Stimulated activated CD4-positive, alpha-beta T cell treated with anti-CD3 and anti-CD28 coated beads, Interleukin-1b, Interleukin-23, amount 100 ng/mL, for 48 hours (primary cell): ENCODE measurements at regions not wholly inside any gene's neighbourhood (a gene's known extent, or its start where the extent isn't known, plus 50 kb on each side); places are given as distances from the start of the nearest gene placed in this dataset.
A peak's percentile ranks its signal among the peaks of the same experiment; 100 is the strongest.
"Not testable (repeated sequence)": the region's sequence is repeated elsewhere in the genome, so short reads cannot be mapped to it uniquely, and the experiment has no call there.

Experiments
- DNase-seq: peaks from one replicate; pipeline ENCODE4 v3.0.0-alpha.2; 2020

GRCh38 chr1:121519756-121520286, 335.0 kb downstream of the SRGAP2C start:
- DNase-seq: peak; percentile 7

DNA sequence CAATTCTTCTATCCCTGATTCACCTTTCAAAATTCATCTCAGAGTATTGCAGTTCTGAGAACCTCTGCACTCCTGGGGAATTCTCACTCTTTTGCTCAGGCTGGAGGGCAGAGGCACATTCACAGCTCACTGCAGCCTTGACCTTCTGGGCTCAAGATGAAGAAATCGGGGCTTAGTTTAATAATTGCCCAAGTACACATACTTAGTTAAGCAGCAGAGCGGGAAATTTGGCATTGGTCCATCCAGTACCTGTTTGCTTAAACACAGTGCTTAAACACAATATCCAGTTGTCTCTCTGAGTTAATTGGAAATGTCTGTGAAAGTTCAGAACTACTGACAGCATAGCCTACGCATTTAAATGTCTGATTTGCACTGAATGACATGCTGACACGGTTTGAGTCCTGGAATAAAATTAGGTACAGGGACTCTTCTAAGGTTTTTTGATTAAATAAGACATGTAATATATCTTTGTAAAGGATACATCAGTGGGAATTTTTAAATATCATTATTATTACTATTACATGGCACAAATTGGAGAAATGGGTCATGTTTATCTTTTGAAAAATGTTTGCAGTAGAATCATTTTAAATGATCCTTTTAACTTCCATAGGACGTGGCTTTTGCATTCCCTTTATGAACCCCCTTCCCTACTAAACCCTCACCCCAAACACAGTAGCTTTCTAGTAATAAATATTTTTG, 337.4 kb downstream of the SRGAP2C start:
- no peak for DNase-seq

DNA sequence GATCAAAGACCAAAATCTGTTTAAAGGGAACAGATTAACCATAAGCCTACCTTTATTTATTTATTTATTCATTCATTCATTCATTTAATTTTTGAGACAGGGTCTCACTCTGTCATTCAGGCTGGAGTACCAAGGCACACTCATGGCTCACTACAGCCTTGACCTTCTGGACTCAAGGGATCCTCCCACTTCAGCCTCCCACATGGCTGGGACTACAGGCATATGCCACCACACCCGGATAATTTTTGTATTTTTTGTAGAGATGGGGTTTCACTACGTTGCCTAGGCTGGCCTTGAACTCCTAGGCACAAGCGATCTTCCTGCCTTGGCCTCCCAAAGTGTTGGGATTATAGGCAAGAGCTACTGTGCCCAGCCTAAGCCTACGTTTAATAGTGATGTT, 338.3 kb downstream of the SRGAP2C start:
- DNase-seq: not testable (repeated sequence)

DNA sequence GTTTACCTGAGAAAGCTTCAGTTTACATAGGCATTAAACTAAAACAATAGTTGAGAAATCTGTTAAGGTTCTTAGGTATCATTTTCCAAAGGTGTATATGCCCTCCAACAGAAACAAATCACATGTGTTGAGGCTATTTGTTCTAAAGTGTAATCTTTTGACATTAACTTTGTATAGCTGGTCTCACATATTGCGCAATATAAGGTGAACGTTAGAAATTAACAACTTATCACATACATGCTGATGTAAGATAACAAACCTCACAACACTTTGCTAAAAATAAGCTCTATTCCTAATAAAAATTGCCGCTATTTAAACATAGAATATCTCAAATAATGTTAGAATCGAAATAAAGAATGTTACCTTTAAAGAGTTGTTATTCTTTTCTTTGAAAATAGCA, 340.6 kb downstream of the SRGAP2C start:
- DNase-seq: no peak

GRCh38 chr1:121528958-121529357, 344.2 kb downstream of the SRGAP2C start:
- not testable (repeated sequence) for DNase-seq

DNA sequence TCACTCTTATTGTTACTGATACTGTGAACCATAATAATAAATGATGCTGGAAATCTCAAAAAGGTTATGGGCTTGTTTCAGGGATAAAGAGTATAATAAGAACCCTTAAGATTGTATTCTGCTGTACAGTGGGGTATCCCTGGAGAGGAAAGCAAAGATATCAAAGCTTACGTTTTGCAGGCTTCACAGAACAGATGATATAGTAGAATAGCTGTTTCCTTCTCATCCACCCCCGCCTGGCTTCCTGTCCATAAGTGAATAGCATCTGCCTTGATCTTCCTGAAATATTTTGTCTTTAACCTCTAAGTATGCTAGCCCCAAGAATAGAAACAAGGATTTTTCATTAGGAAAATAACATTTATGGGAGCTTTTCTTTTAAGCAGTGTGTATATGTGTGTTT, 345.3 kb downstream of the SRGAP2C start:
- DNase-seq: not testable (repeated sequence)

- DNase-seq: not testable (repeated sequence)
These were observed 347.0 kb downstream of the SRGAP2C start for GRCh38 chr1:121531747-121532146.

DNA sequence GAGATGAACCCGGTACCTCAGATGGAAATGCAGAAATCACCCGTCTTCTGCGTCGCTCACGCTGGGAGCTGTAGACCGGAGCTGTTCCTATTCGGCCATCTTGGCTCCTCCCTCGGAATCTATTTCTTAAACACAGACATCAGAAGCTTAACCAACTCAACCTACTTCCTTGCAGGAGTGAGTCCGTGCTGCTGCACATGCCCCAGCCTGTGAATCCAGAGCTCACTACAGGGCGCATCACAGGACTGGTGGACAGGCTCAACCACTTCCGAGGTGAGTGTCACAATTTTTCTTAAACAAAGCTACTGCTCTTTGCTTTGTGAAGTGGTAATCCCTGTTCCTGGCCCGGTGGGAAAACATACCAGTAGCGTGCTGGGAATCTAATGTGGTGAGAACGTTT, 353.4 kb downstream of the SRGAP2C start:
- not testable (repeated sequence) for DNase-seq

DNA sequence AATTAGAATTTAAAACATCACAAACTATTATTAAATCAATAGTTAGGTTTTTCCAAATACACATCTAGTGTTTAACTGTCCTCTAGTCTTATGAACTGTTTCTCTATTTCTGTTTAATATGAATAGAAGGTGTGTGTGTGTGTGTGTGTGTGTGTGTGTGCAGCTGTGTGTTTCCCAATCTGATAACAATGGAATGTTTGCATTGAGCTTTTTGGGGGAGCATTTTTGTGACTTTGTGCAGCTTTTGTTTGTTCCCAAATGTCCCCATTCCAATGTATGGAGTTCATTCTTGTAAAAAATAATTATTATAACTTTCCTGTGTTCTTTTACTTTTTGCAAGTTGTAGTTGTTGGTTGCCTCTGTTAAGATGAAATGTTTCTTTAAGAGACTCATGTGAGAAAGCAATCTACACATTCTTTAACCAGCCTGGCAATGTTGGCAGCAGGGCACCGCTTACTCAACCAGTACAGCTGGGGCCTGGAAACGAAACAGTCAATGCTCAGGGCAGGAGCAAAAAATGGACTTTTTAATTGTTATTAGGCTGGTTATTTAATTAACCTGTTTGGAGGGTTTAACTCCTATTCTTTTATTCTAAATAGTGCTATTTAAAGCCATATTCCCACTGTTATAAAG, 354.3 kb downstream of the SRGAP2C start:
- DNase-seq: no peak

DNA sequence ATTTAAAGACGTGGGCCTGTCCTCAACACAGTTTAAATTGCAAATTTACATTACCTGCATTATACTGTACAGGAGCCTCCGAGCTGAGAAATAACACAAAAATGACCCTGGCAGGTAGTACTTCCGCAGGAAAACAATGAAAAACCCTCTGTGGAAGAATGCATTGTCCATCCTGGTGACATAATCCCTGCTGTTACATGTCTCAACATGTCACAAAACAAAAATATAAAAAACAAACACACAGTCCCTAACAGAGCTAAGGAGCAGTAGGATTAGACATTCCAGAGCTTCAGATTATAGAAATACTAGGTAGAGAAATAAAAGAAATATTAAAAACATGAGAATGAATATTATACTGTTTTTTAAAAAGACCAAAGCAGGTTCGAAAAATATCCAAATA, 359.2 kb downstream of the SRGAP2C start:
- DNase-seq: not testable (repeated sequence)

GRCh38 chr1:121544500-121544899, 359.7 kb downstream of the SRGAP2C start:
- no peak for DNase-seq

DNA sequence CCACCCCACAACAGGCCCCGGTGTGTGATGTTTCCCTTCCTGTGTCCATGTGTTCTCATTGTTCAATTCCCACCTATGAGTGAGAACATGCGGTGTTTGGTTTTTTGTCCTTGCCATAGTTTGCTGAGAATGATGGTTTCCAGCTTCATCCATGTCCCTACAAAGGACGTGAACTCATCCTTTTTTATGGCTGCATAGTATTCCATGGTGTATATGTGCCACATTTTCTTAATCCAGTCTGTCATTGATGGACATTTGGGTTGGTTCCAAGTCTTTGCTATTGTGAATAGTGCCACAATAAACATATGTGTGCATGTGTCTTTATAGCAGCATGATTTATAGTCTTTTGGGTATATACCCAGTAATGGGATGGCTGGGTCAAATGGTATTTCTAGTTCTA, 361.1 kb downstream of the SRGAP2C start:
- not testable (repeated sequence) for DNase-seq

DNA sequence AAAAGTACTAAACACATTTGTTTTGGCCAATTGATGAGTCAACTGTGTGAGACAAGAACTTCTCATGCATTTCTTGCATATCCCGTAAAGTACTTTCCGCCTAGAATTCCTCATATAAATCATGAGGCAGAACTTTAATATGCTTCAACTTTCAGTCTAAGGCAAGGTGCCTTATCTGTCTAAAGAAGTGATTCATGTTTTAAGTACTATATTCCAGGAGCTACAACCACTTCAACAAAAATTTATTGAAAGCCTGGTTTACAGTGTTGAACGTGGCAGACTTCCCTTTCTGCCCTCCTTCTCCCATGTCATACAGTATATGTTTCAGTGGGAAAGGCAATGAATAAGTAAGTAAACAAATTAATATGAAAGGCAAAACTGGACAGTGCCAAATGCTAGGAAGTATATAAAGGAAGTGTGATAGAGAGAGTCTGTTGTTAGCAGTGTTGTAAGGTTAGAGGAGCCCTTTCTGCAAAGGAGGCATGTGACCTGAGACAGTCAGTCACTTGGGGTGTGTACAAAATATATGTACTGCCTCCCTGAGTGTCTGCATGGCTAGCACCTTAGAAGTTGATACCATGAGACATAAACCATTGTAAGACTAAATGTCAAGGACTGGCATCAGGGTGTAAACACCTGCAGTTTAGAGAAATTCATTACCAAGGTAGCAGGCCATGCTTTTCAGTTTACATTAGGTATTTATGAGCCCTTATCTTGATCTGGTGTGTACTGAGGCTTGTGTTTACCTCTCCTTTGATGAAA, 362.2 kb downstream of the SRGAP2C start:
- no peak for DNase-seq

- DNase-seq: not testable (repeated sequence)
These were observed 363.0 kb downstream of the SRGAP2C start for GRCh38 chr1:121547726-121548125.

DNA sequence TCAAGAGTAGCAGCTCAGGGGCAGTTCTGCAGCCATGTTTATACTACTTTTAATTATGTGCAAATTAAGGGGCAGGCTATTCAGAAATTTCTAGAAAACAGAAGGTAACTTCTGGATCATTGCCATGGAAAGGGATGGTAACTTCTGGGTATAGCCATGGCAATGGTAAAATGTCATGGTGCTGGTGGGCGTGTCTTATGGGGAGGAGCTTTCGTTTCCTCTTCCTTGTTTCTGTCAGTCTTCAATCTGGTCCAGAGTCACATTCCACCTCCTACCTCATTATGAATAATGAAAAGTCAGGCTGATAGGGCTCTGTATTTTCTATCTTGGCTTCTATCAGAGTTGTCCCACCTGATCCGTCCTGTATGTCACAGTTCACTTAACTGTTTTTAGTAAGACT, 366.0 kb downstream of the SRGAP2C start:
- DNase-seq: not testable (repeated sequence)

DNA sequence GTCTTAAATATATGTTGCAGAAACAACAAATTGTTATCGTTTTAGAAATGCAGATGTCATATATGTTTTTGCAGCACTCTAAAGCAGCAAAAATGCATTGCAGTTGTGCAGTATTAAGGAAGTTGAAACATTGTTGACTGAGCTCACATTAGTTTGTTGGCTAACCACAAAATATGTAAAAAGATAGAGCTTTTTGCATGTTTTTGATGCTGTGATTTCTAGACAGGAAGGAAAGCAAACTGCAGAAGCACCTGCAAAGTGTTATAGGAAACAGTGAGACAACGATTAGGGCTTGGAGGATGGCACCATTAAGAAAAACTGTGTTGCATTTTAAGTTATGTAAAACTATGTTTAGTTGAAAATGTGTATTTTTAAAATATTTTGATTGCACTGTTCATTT, 366.7 kb downstream of the SRGAP2C start:
- not testable (repeated sequence) for DNase-seq

DNA sequence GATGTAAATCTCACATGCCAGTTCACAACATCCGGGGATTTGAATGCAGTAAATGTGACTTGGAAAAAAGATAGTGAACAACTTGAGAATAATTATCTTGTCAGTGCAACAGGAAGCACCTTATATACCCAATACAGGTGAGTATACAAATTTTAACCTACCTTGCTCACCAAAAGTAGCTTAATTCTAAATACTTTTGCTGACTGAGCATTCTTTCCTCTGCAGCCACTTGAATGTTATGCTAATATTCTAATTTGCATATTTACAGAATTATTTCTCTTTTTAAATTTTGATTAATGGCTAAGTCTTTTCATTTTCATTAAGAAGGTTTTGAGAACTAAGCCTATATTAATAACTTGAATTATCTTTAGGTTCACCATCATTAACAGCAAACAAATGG, 371.8 kb downstream of the SRGAP2C start:
- not testable (repeated sequence) for DNase-seq

DNA sequence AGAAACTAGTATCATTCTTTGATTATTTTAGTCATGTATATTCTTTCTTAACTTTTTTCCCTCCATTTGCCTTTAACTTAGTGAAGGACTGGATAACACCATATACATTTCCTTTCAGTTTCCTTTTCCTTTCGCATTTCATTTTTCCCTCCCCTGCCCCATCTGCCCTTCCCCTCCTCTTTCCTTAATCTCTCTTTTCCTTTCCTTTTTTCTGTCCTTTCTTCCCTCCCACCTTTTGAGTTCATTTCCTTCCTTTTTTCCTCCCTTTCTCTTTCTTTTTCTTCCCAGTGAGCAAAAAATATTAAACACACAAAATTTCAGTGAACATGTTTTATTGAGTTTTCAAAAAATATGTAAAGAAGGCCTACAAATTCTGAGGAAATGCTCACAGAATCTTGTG, 373.3 kb downstream of the SRGAP2C start:
- not testable (repeated sequence) for DNase-seq

GRCh38 chr1:121558514-121558913, 373.7 kb downstream of the SRGAP2C start:
- DNase-seq: no peak

DNA sequence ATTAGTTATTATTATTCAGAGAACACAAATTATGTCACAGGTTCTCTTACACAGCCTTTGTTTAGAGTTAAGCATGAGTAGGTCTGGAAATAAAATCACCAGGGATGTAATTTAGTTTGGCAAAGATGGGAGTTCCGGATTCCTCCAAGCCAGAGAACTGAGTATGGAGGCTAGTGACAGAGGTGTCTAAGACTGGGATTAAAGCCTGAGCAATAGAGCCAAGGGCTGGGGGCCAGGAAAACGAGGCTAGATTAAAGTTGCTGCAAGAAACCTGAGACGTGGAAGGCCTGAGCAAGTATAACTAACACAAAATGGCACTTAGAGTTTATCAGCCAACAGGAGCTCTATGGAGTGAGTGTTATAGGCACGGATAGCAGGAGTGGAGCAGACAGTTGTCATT, 381.6 kb downstream of the SRGAP2C start:
- no peak for DNase-seq

DNA sequence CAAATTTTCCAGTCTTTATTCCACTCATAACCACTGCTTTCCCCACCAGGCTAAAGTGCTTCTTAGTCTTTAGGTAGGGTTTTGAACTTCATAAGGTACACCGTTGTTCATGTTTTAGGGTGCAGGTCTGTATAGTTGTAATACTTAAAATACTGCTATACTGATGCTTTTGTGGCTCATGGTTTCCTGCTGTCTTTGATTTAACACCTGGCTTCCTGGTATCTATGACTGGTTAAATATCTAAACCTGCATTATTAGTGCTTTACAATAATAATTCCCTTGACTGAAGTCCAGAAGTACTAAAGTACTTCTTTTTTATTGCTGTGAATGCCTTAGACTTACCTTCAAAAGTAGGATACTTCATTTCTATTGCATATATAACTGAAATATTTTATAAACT, 384.7 kb downstream of the SRGAP2C start:
- no peak for DNase-seq

GRCh38 chr1:121573881-121574504, 389.2 kb downstream of the SRGAP2C start:
- not testable (repeated sequence) for DNase-seq

GRCh38 chr1:121574505-121574899, 389.7 kb downstream of the SRGAP2C start:
- DNase-seq: not testable (repeated sequence)
